GM12875 (cell line): ENCODE measurements at regions not wholly inside any gene's neighbourhood (a gene's known extent, or its start where the extent isn't known, plus 50 kb on each side); places are given as distances from the start of the nearest gene placed in this dataset.

Experiments
- H3K4me3 ChIP-seq: one replicate; pipeline ENCODE4 v1.5.1; 2011; ENCODE audit warnings: low read depth, low read length, control low read depth
- TF ChIP-seq, protein P1 (sequence below): IDR thresholded peaks from 2 replicates; pipeline ENCODE4 v1.5.1; 2011; ENCODE audit warnings: low read depth, mild to moderate bottlenecking, control low read depth, inconsistent platforms, low read length, moderate library complexity, borderline replicate concordance; ENCODE audit not compliant: insufficient read depth

DNA sequence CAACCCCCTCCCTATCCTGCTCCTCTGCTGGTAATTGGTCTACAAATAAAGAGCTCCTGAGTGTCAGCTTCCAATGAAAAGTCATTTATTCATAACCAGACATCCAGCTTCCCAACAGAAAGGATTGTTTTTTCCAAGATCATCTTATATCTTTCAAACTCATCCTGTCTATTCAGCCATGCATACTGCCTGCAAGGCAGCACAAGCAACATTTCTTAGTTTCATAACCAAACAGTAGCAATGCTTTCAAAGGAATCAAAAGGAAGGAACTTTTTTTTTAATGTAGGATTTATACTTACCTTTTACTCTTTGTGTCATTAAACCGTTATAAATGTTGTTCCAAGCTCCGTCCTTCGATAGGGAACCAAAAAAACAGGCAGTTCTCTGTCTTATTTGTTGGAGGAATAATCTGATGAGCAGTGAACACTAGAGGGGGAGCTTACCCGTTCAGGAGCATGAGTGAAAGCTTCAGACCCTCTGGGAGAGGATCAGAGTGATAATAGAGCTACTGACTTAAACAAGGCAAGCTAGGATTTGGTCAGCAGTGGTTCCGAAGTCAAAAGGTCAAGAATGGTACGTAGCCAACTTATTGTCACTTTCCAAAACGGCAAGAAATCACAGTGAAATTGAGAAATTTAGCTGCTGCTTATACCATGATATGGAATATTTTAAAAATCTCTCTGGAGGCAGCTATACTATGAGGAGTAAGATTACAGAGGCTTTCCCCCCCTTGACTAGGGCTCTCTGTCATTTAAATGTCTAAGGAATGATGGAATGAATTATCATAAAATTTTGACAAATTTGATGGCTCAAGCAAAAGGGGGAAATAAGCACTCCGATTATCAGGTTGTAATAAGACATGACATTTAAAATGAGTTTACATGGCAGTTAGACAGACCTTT lies 892.9 kb downstream of the NR2F1-AS1 start:
- TF ChIP-seq, protein P1, sequence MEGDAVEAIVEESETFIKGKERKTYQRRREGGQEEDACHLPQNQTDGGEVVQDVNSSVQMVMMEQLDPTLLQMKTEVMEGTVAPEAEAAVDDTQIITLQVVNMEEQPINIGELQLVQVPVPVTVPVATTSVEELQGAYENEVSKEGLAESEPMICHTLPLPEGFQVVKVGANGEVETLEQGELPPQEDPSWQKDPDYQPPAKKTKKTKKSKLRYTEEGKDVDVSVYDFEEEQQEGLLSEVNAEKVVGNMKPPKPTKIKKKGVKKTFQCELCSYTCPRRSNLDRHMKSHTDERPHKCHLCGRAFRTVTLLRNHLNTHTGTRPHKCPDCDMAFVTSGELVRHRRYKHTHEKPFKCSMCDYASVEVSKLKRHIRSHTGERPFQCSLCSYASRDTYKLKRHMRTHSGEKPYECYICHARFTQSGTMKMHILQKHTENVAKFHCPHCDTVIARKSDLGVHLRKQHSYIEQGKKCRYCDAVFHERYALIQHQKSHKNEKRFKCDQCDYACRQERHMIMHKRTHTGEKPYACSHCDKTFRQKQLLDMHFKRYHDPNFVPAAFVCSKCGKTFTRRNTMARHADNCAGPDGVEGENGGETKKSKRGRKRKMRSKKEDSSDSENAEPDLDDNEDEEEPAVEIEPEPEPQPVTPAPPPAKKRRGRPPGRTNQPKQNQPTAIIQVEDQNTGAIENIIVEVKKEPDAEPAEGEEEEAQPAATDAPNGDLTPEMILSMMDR: no peak

DNA sequence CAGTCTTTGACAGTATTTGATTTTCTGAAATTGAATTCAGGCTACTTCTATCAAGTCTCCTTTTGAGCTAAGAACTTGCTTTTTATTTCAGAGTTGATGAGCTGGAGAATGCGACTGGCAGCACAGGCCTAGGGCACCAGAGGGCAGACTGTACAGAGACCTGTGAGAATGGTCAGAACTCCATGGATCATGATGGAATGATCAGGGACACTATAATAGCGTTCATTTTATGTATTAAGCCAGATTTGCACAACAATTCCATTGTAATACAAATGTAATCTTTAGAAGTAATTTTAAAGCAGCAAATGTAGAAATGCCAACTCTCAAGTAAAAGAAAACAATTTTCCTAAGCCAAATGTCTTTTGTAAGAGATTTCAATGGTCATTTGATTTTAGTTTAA lies 902.4 kb downstream of the NR2F1-AS1 start:
- TF ChIP-seq, protein P1: no peak
- H3K4me3 ChIP-seq: no peak overlapping the region

More for the DNA sequence above, 892.9 kb downstream of the NR2F1-AS1 start:
- no peak overlapping the region for H3K4me3 ChIP-seq

DNA sequence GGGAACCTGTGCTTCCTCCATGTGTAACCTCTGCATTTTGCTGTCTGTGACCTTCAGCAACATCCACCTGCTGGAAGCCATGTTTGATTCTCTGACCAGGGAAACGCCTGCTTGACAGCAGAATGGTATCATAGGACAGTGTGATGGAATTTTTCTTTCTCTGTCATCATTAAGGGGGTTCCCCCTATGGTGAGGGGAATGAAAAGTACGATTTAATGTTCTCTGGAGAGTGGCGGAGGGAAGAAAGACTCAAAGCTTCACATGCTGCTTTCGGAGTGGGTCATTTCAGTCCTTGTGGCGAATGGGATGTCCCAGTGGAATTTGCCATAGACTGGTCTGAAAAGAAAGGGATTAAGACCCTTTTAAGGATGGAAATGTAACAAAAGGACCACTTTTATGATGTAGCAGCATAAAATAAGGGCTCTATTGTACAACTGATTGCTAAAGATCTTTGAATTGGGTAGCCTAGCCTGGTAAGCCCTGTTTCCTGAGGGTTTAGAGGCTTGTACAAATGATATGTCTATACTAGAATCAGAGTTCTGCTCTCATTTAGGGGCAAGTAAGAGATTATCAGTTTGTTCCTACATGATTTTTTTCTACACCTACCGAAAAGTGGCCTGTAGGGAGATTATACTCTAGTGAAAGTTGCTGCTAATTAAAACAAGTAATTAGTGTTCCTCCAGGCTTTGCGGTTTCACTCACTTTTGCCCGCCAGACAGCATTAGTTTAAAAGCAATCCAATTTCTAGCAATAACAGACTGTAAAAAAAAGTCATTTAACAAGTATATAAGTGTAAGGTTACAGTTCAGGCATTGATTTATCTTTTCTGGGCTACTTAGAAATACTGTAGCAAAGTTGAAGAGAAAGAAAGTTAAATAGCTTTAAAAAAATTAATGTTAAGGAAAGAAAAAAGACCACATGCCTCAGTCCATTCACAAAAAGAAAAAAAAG lies 904.5 kb downstream of the NR2F1-AS1 start:
- TF ChIP-seq, protein P1: no peak
- no peak overlapping the region for H3K4me3 ChIP-seq

DNA sequence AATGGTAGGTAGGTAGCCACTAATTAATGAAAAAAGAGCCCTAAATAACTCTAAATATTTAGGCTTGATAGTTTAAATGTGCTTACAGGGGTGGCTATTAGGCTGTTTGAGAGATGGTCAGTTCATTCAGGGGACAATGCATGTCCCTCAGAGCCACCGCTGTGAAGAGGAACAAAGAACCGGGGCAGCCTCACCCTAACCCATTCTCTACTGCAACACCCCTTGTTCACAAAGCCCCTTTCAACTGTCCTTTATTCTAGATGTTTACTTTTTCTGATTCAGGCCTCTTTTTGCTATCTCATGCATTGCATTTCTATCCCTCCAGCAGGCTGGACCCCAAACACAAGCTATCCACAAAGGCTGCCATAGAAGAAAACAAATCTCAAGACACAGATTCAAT lies 906.7 kb downstream of the NR2F1-AS1 start:
- TF ChIP-seq, protein P1: no peak

DNA sequence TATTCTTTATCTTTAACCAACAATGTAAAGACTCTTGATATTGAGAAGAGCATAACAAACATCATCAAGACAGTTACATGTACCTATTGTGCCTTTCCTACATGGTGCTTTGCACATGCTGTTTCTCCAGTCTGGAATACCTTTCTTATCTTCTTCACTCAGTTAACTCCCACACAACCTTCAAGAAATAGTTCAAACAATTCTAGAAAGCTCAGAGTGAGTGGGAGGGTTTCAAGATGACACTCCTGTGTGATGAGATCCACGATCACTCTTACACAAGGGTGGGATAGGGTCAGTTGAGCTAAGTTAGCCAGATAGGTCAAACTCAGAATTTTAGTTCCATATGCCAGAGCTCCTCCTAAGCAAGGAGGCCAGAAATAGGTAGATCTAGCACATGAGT lies 915.5 kb downstream of the NR2F1-AS1 start:
- TF ChIP-seq, protein P1: no peak

More for the DNA sequence above, 906.7 kb downstream of the NR2F1-AS1 start:
- no peak overlapping the region for H3K4me3 ChIP-seq

DNA sequence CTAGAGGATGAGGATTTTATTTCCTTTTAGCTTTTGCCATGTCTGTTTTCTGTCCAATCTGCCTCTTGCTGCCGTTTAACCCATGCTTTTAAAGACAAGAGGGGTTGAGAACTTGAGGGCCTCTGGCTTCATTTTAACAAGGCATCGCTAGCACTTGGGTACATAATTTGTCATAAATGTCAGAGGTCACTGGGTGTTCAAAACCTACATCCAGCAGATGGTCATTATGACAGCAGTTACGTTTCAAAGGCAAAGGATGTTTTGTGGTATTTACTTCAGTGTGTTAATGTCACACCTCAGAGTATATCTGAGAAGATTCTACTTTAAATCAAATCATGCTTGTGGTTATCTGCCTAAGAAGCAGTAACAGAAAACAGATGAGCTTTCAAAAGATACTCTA lies 918.3 kb downstream of the NR2F1-AS1 start:
- TF ChIP-seq, protein P1: no peak
- no peak overlapping the region for H3K4me3 ChIP-seq

More for the DNA sequence above, 915.5 kb downstream of the NR2F1-AS1 start:
- H3K4me3 ChIP-seq: no peak overlapping the region
